ENCODE measurements at regions not wholly inside any gene's neighbourhood (a gene's known extent, or its start where the extent isn't known, plus 50 kb on each side); places are given as distances from the start of the nearest gene placed in this dataset.

DNA sequence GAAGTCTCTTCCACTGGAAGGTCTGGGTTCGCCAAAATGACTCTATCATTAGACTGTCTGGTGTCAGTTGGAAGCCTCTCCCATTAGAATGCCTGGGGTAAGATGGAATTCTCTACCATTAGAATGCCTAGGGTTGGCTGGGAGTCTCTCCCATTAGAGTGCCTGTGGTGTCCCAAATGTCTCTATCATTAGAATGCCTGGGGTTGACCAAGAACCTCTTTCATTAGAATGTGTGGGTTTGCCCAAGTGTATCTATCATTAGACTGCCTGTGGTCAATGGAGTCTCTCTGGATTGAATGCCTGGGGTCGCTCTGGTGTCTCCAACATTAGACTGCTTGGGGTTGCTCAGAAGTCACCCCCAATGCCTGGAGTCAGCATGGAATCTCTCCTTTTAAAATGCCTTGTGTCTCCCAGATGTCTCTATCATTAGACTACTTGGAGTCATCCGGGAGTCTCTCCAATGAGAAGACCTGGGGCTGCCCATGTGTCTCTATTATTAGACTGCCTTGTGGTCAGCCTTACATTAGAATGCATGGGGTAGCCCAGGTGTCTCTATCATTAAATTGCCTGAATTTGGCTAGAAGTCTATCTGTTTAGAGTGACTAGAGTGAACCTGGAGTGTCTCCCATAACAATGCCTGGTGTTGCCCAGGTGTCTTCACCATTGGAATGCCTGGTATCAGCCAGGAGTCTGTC is 1518.4 kb downstream of the UQCRFS1 start:
- no peak for TF ChIP-seq YY1 (IDR thresholded peaks at IDR 0.05; ENCODE audit: insufficient read depth, insufficient read length)
- TF ChIP-seq ZNF274 (IDR thresholded peaks at IDR 0.05; ENCODE audit: low read depth, low read length), result no peak
- TF ChIP-seq SUZ12 (IDR thresholded peaks at IDR 0.05; ENCODE audit: extremely low read depth, insufficient read depth, insufficient read length), result no peak

All from NT2/D1 (cell line).